Type B pancreatic cell (in vitro differentiated cells): ENCODE measurements at regions not wholly inside any gene's neighbourhood (a gene's known extent, or its start where the extent isn't known, plus 50 kb on each side); places are given as distances from the start of the nearest gene placed in this dataset.

ENCODE experiments used
- DNase-seq: peaks from one replicate; pipeline ENCODE4 v3.0.0; 2021; ENCODE audit warnings: mixed read lengths; ENCODE audit not compliant: unreplicated experiment; ENCODE audit errors: extremely low spot score
- H3K27ac Mint-ChIP-seq: 2 replicates; pipeline ENCODE4 v1.8.0; 2021; ENCODE audit warnings: mild to moderate bottlenecking, mixed read lengths
- H3K27me3 Mint-ChIP-seq: 2 replicates; pipeline ENCODE4 v1.8.0; 2021; ENCODE audit warnings: mixed read lengths
- H3K36me3 Mint-ChIP-seq: 2 replicates; pipeline ENCODE4 v1.8.0; 2021; ENCODE audit warnings: mixed read lengths
- H3K4me1 Mint-ChIP-seq: one replicate; pipeline ENCODE4 v1.8.0; 2021; ENCODE audit warnings: mixed read lengths; ENCODE audit not compliant: unreplicated experiment
- H3K4me3 Mint-ChIP-seq: 2 replicates; pipeline ENCODE4 v1.8.0; 2021; ENCODE audit warnings: mild to moderate bottlenecking, mixed read lengths
- H3K9me3 Mint-ChIP-seq: 2 replicates; pipeline ENCODE4 v1.8.0; 2021; ENCODE audit warnings: mixed read lengths
- CTCF ChIP-seq: fragments of 200-600 bp; sonication (generic); conservative IDR thresholded peaks from 2 replicates; pipeline ENCODE4 v1.5.0; 2021; ENCODE audit warnings: antibody characterized with exemption, mild to moderate bottlenecking

- peaks cover 9% of the 10 kb centered on the region for H3K9me3 Mint-ChIP-seq
- no peak overlapping the region for H3K4me3 Mint-ChIP-seq
- no peaks in the 10 kb centered on the region for H3K27me3 Mint-ChIP-seq
- no peak for TF ChIP-seq CTCF
- H3K27ac Mint-ChIP-seq, result no peak overlapping the region
- peaks cover 16% of the 10 kb centered on the region for H3K4me1 Mint-ChIP-seq
- H3K36me3 Mint-ChIP-seq, result no peaks in the 10 kb centered on the region
- DNase-seq, result no peak
These were observed 276.7 kb upstream of the JARID2 start for GRCh38 chr6:14969126-14969525.

GRCh38 chr6:14972379-14973067, 273.3 kb upstream of the JARID2 start:
- Mint-ChIP-seq H3K36me3 (no peaks in the 10 kb centered on the region), H3K9me3 (peaks cover 9% of the 10 kb centered on the region), H3K27me3 (no peaks in the 10 kb centered on the region), H3K27ac (no peak overlapping the region), H3K4me1 (peaks cover 7% of the 10 kb centered on the region), H3K4me3 (no peak overlapping the region)
- TF ChIP-seq CTCF, result no peak
- no peak for DNase-seq

- no peak for TF ChIP-seq CTCF
- H3K4me1 Mint-ChIP-seq, result peaks cover 7% of the 10 kb centered on the region
- no peak for DNase-seq
- no peak overlapping the region for H3K4me3 Mint-ChIP-seq
- no peak overlapping the region for H3K27ac Mint-ChIP-seq
- H3K36me3 Mint-ChIP-seq, result no peaks in the 10 kb centered on the region
- no peaks in the 10 kb centered on the region for H3K27me3 Mint-ChIP-seq
- H3K9me3 Mint-ChIP-seq, result peaks cover 4% of the 10 kb centered on the region
These were observed 271.5 kb upstream of the JARID2 start for GRCh38 chr6:14974372-14974771.

GRCh38 chr6:14974792-14975470, 270.9 kb upstream of the JARID2 start:
- no peaks in the 10 kb centered on the region for H3K36me3 Mint-ChIP-seq
- H3K27ac Mint-ChIP-seq, result no peak overlapping the region
- H3K9me3 Mint-ChIP-seq, result peaks cover 3% of the 10 kb centered on the region
- no peak for TF ChIP-seq CTCF
- no peak overlapping the region for H3K4me3 Mint-ChIP-seq
- H3K27me3 Mint-ChIP-seq, result no peaks in the 10 kb centered on the region
- peaks cover 7% of the 10 kb centered on the region for H3K4me1 Mint-ChIP-seq
- no peak for DNase-seq

GRCh38 chr6:14975471-14975817, 270.4 kb upstream of the JARID2 start:
- no peaks in the 10 kb centered on the region for H3K27me3 Mint-ChIP-seq
- H3K4me1 Mint-ChIP-seq, result peaks cover 7% of the 10 kb centered on the region
- H3K36me3 Mint-ChIP-seq, result no peaks in the 10 kb centered on the region
- TF ChIP-seq CTCF, result no peak
- no peak for DNase-seq
- no peak overlapping the region for H3K4me3 Mint-ChIP-seq
- H3K9me3 Mint-ChIP-seq, result no peaks in the 10 kb centered on the region
- H3K27ac Mint-ChIP-seq, result no peak overlapping the region
